ENCODE measurements at regions not wholly inside any gene's neighbourhood (a gene's known extent, or its start where the extent isn't known, plus 50 kb on each side); places are given as distances from the start of the nearest gene placed in this dataset.

GRCh38 chr2:152240559-152241231 lies 65.1 kb upstream of the STAM2 start:
- SMC1A ChIA-PET (ENCODE audit: uncharacterized antibody, unreplicated experiment): no interaction called here
- RAD21 ChIA-PET (ENCODE audit: unreplicated experiment): no interaction called here
- in situ Hi-C loops (cut with MboI): no loop called here
- Histone ChIP-seq H3K79me2 (ENCODE audit: control insufficient read depth, insufficient read depth, low read length) (no peaks in the 10 kb centered on the region), H4K20me1 (ENCODE audit: control insufficient read depth, insufficient read depth) (no peaks in the 10 kb centered on the region), H3K9ac (ENCODE audit: control insufficient read depth, insufficient read depth, low read length) (no peak overlapping the region), H3K9me3 (replicated peaks; ENCODE audit: control insufficient read depth, insufficient read depth, low read length) (no peaks in the 10 kb centered on the region; the same call in 2 of the 3 replicates), H3K27me3 (replicated peaks in 1 of 2; ENCODE audit: control insufficient read depth in 2 of 2, insufficient read depth in 2 of 2, low read length in 1 of 2) (no peaks in the 10 kb centered on the region), H3K4me3 (no peak overlapping the region), H3K36me3 (ENCODE audit: control insufficient read depth in 2 of 2, insufficient read depth in 2 of 2, low read length in 1 of 2) (no peaks in the 10 kb centered on the region), H3K4me2 (ENCODE audit: control insufficient read depth, insufficient read depth) (no peak overlapping the region), H3K4me1 (ENCODE audit: control insufficient read depth, insufficient read depth, low read length) (no peaks in the 10 kb centered on the region), H3K27ac (ENCODE audit: control insufficient read depth, insufficient read depth) (no peak overlapping the region), H2AFZ (ENCODE audit: control insufficient read depth, low read depth, low read length) (no peak overlapping the region)
- CTCF ChIA-PET: interaction anchor here (1.0 kb wide), 1 partner anchor 65 kb away, joined by 3 read pairs; no protein-coding TSS in a partner anchor
- no TSS peak for BruUV-seq (replicated peaks)
- FAIRE-seq (no peak), DNase-seq (ENCODE audit: low read depth, low spot score) (no peak), ATAC-seq (no peak)
- POLR2A ChIA-PET: no interaction called here
- 62% methylated on average over 2 of the region's 2 CpGs for WGBS (ENCODE audit: insufficient coverage, insufficient replicate concordance, low lambda C conversion rate, missing lambda C conversion rate)
- intact Hi-C loops (cut with micrococcal nuclease; ENCODE audit: unreplicated experiment): no loop called here
- TF ChIP-seq RELA (IDR thresholded peaks at IDR 0.05; ENCODE audit: borderline replicate concordance, partially characterized antibody): no peak
- no peak for TF ChIP-seq PAX5 (IDR thresholded peaks at IDR 0.05; ENCODE audit: borderline replicate concordance, low read depth, low read length)
- TF ChIP-seq YBX1 (IDR thresholded peaks at IDR 0.05): no peak
- TF ChIP-seq BRCA1 (IDR thresholded peaks at IDR 0.05; ENCODE audit: low read depth, low read length): no peak
- TF ChIP-seq POLR2AphosphoS5 (IDR thresholded peaks at IDR 0.05; ENCODE audit: low read length): no peak
- TF ChIP-seq SMAD1 (IDR thresholded peaks at IDR 0.05; ENCODE audit: low read depth, partially characterized antibody): no peak
- no peak for TF ChIP-seq SMC3 (IDR thresholded peaks at IDR 0.05; ENCODE audit: borderline replicate concordance, low read length)
- no peak for TF ChIP-seq SPI1 (IDR thresholded peaks at IDR 0.05; ENCODE audit: borderline replicate concordance, insufficient read depth, low read depth, low read length)
- no peak for TF ChIP-seq SMARCA5 (IDR thresholded peaks at IDR 0.05)
- TF ChIP-seq MXI1 (IDR thresholded peaks at IDR 0.05; ENCODE audit: low read depth, low read length): no peak
- TF ChIP-seq MAX (IDR thresholded peaks at IDR 0.05; ENCODE audit: low read depth, low read length): no peak
- TF ChIP-seq BMI1 (IDR thresholded peaks at IDR 0.05; ENCODE audit: borderline replicate concordance): no peak
- TF ChIP-seq MEF2B (IDR thresholded peaks at IDR 0.05; ENCODE audit: partially characterized antibody, poor library complexity, severe bottlenecking): no peak
- TF ChIP-seq ZSCAN29 (IDR thresholded peaks at IDR 0.05): no peak
- TF ChIP-seq MEF2A (IDR thresholded peaks at IDR 0.05; ENCODE audit: insufficient read depth, low read depth, low read length): no peak
- no peak for TF ChIP-seq BCL11A (IDR thresholded peaks at IDR 0.05; ENCODE audit: low read depth, low read length)
- no peak for TF ChIP-seq HDAC2 (IDR thresholded peaks at IDR 0.05)
- no peak for TF ChIP-seq CHD2 (IDR thresholded peaks at IDR 0.05; ENCODE audit: borderline replicate concordance, low read depth, low read length)
